ENCODE measurements at regions not wholly inside any gene's neighbourhood (a gene's known extent, or its start where the extent isn't known, plus 50 kb on each side); places are given as distances from the start of the nearest gene placed in this dataset.

DNA sequence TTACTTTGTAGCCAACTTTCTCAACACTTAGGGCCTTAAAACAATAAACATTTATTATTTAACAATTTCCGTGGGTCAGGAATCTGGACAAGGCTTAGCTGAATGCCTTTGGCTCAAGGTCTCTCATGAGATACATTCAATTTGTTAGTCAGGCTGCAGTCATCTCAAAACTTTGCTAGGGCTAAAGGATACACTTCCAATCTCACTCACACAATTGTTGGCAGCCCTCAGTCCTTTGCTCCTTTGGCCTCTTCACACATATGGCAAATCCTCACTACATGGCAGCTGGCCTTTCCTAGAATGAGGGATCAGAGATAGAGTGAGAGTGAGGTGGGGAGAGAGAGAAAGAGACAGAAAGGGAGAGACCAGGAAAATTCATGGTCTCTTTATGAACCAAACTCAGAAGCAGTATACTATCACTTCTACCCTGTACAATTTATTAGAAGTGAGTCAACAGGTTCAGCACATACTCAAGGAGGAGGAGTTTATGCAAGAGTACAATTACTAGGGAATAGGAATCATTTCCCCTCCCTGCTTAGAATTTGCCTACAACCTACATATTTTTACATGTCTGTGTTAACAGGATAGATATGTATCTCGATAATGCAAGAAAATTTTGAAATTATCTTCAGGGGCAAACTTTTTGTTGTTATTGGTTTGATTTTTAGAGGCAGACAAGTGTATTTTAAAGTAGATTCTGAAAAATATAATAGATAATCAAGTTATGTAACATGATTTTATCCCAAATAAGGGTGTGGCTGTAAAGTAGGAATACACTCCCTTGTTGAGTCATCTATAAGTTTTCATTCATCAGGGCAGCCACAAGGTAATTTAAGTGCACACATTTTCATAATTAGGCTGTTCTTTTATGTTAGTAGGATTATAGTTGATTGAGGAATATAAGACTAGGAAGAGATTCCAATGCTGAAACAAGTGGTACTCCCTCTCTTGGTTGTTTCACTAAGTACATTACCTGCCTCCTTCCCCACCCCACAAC is 85.9 kb upstream of the HMGCLL1 start:
- H3K4me3 ChIP-seq (ENCODE audit: low read depth, low read length) = no peak overlapping the region
- TF ChIP-seq, protein P1, sequence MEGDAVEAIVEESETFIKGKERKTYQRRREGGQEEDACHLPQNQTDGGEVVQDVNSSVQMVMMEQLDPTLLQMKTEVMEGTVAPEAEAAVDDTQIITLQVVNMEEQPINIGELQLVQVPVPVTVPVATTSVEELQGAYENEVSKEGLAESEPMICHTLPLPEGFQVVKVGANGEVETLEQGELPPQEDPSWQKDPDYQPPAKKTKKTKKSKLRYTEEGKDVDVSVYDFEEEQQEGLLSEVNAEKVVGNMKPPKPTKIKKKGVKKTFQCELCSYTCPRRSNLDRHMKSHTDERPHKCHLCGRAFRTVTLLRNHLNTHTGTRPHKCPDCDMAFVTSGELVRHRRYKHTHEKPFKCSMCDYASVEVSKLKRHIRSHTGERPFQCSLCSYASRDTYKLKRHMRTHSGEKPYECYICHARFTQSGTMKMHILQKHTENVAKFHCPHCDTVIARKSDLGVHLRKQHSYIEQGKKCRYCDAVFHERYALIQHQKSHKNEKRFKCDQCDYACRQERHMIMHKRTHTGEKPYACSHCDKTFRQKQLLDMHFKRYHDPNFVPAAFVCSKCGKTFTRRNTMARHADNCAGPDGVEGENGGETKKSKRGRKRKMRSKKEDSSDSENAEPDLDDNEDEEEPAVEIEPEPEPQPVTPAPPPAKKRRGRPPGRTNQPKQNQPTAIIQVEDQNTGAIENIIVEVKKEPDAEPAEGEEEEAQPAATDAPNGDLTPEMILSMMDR (IDR thresholded peaks at IDR 0.05; ENCODE audit: low read depth, low read length) = no peak
- CTCF ChIA-PET = no interaction called here
- no peak overlapping the region for H3K27ac ChIP-seq (ENCODE audit: low read depth, low read length)
- no peaks in the 10 kb centered on the region for H3K9me3 ChIP-seq (ENCODE audit: control insufficient read depth, insufficient read depth, low read length)
- POLR2A ChIA-PET = no interaction called here
- DNase-seq (ENCODE audit: low read depth, low spot score) = no peak
- no peaks in the 10 kb centered on the region for H3K27me3 ChIP-seq (ENCODE audit: control insufficient read depth, insufficient read depth, low read length)

DNA sequence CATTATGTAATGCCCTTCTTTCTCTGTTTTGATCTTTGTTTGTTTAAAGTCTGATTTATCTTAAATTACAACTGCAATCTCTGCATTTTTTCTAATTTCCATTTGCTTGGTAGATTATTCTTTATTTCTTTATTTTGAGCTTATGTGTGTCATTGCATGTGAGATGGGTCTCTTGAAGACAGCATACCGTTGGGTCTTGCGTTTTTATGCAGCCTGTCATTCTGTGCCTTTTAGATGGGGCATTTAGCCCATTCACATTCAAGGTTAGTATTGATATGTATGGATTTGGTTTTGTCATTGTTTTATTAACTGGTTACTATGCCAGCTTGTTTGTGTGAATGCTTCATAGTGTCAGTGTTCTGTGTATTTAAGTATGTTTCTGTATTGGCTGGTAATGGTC is 84.9 kb upstream of the HMGCLL1 start:
- CTCF ChIA-PET = interaction anchor here (0.7 kb wide), 1 partner anchor 136 kb away, joined by 3 read pairs; no protein-coding TSS in a partner anchor
- POLR2A ChIA-PET = no interaction called here
- H3K4me3 ChIP-seq (ENCODE audit: low read depth, low read length) = no peak overlapping the region
- H3K9me3 ChIP-seq (ENCODE audit: control insufficient read depth, insufficient read depth, low read length) = no peaks in the 10 kb centered on the region
- TF ChIP-seq, protein P1 (IDR thresholded peaks at IDR 0.05; ENCODE audit: low read depth, low read length) = no peak
- H3K27me3 ChIP-seq (ENCODE audit: control insufficient read depth, insufficient read depth, low read length) = no peaks in the 10 kb centered on the region
- DNase-seq (ENCODE audit: low read depth, low spot score) = no peak
- no peak overlapping the region for H3K27ac ChIP-seq (ENCODE audit: low read depth, low read length)

DNA sequence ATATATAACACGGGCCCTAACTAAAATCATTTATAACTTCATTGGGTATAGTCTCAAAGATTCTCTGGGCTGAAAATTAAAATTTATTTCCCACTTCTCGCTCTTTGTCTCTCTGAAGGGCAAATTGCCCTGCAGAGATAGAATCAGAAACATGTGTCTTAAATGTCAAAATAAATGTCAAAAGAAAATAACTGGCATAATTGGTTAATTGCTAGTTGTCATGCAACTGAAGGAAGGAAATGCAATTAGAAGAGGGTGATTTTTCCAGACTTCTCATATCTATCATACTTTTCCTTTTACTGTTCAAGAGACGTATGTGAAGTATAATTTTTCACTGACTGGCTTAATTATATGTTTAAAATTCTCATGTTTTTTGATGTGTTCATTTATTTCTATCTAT is 80.3 kb upstream of the HMGCLL1 start:
- H3K27me3 ChIP-seq (ENCODE audit: control insufficient read depth, insufficient read depth, low read length) = no peaks in the 10 kb centered on the region
- no peak overlapping the region for H3K27ac ChIP-seq (ENCODE audit: low read depth, low read length)
- DNase-seq (ENCODE audit: low read depth, low spot score) = no peak
- no peak overlapping the region for H3K4me3 ChIP-seq (ENCODE audit: low read depth, low read length)
- ChIA-PET POLR2A (no interaction called here), CTCF (no interaction called here)
- no peaks in the 10 kb centered on the region for H3K9me3 ChIP-seq (ENCODE audit: control insufficient read depth, insufficient read depth, low read length)
- TF ChIP-seq, protein P1 (IDR thresholded peaks at IDR 0.05; ENCODE audit: low read depth, low read length) = no peak

DNA sequence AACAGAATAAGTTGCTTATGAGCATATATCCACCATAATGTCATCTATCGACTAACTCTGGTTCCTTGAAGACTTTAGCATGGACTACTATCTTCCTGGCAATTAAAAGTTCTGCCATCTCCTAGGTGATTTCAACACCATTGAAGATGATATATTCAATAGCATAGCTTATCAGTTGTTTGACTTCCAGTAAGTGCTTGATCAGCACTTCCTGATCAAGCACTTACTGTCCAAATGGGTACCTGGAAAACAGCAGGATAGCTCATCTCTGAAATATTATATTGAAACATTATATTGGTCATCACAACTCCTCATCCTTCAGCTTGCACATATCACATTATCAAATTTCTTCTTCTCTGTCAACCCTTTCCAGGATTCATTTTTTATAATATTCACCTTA is 75.5 kb upstream of the HMGCLL1 start:
- TF ChIP-seq, protein P1 (IDR thresholded peaks at IDR 0.05; ENCODE audit: low read depth, low read length) = no peak
- DNase-seq (ENCODE audit: low read depth, low spot score) = no peak
- H3K27me3 ChIP-seq (ENCODE audit: control insufficient read depth, insufficient read depth, low read length) = no peaks in the 10 kb centered on the region
- H3K27ac ChIP-seq (ENCODE audit: low read depth, low read length) = no peak overlapping the region
- no peaks in the 10 kb centered on the region for H3K9me3 ChIP-seq (ENCODE audit: control insufficient read depth, insufficient read depth, low read length)
- CTCF ChIA-PET = no interaction called here
- POLR2A ChIA-PET = no interaction called here
- H3K4me3 ChIP-seq (ENCODE audit: low read depth, low read length) = no peak overlapping the region

DNA sequence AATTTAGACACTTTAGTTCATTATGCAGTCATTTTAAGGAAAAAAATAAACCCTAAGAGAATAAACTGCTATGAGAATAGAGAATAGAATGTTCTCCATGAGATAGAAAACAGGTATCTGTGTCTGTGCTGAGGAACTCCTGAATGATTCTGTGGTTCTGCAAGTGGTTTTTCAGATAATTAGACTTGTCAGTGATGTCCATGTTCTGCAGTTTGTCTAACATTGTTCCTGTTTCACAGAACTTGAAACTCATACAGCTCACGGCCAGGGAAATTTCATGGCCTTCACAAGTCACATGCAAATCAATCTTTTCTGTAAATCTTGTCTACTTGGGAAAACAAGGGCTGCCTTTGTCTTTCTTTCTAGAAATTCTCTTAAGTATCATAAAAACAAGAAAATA is 73.4 kb upstream of the HMGCLL1 start:
- H3K9me3 ChIP-seq (ENCODE audit: control insufficient read depth, insufficient read depth, low read length) = no peaks in the 10 kb centered on the region
- TF ChIP-seq, protein P1 (IDR thresholded peaks at IDR 0.05; ENCODE audit: low read depth, low read length) = no peak
- CTCF ChIA-PET = no interaction called here
- POLR2A ChIA-PET = no interaction called here
- no peak overlapping the region for H3K4me3 ChIP-seq (ENCODE audit: low read depth, low read length)
- H3K27me3 ChIP-seq (ENCODE audit: control insufficient read depth, insufficient read depth, low read length) = no peaks in the 10 kb centered on the region
- no peak overlapping the region for H3K27ac ChIP-seq (ENCODE audit: low read depth, low read length)
- DNase-seq (ENCODE audit: low read depth, low spot score) = no peak

Data from AG04450 (cell line).